Fibroblast of villous mesenchyme (primary cell): ENCODE measurements at regions not wholly inside any gene's neighbourhood (a gene's known extent, or its start where the extent isn't known, plus 50 kb on each side); places are given as distances from the start of the nearest gene placed in this dataset. TPM values are rescaled to one million over a fixed set of nuclear protein-coding genes. Genes with fewer than 3 reads are reported as not detected.
"Not testable (repeated sequence)": the region's sequence is repeated elsewhere in the genome, so short reads cannot be mapped to it uniquely, and the experiment has no call there.

Experiments used
- DNase-seq: peaks from one replicate; pipeline ENCODE4 v3.0.0-alpha.2; 2010; ENCODE audit warnings: low read depth
- H3K4me3 ChIP-seq: 2 replicates; pipeline ENCODE4 v1.5.1; 2011; ENCODE audit warnings: low read depth, mild to moderate bottlenecking, low read length
- CTCF ChIP-seq: IDR thresholded peaks from 2 replicates; pipeline ENCODE4 v1.5.1; 2012; ENCODE audit warnings: low read depth, mild to moderate bottlenecking, low read length; ENCODE audit not compliant: insufficient read depth
- small RNA-seq: library from RNA; depleted of rRNA; stranded (forward); fragments of <200 nt; gene quantifications from one replicate; pipeline ENCODE3, GENCODE V24; 2012

- DNase-seq: no peak
- TF ChIP-seq CTCF: no peak
- H3K4me3 ChIP-seq: no peak overlapping the region
Measured at GRCh38 chr16:34054969-34055368, 595.6 kb downstream of the TP53TG3F start.

- DNase-seq: not testable (repeated sequence)
Measured at GRCh38 chr16:34062620-34063253, 603.3 kb downstream of the TP53TG3F start.

GRCh38 chr16:34063498-34064157 lies 604.2 kb downstream of the TP53TG3F start:
- not testable (repeated sequence) for H3K4me3 ChIP-seq

More at GRCh38 chr16:34062620-34063253, 603.3 kb downstream of the TP53TG3F start:
- not testable (repeated sequence) for H3K4me3 ChIP-seq

GRCh38 chr16:34064602-34065001 lies 605.2 kb downstream of the TP53TG3F start:
- H3K4me3 ChIP-seq, DNase-seq: not testable (repeated sequence)

More at GRCh38 chr16:34063498-34064157, 604.2 kb downstream of the TP53TG3F start:
- DNase-seq: not testable (repeated sequence)

GRCh38 chr16:34069731-34070130 lies 610.3 kb downstream of the TP53TG3F start:
- not testable (repeated sequence) for DNase-seq, H3K4me3 ChIP-seq

GRCh38 chr16:34078691-34079090 lies 619.3 kb downstream of the TP53TG3F start:
- TF ChIP-seq CTCF: no peak
- no peak overlapping the region for H3K4me3 ChIP-seq
- peak; percentile 38 for DNase-seq

GRCh38 chr16:34085038-34085437 lies 625.6 kb downstream of the TP53TG3F start:
- not testable (repeated sequence) for H3K4me3 ChIP-seq, DNase-seq

- H3K4me3 ChIP-seq, DNase-seq: not testable (repeated sequence)
Measured at GRCh38 chr16:34095006-34095405, 635.6 kb downstream of the TP53TG3F start.

- not testable (repeated sequence) for H3K4me3 ChIP-seq
Measured at GRCh38 chr16:34096911-34097310, 637.5 kb downstream of the TP53TG3F start.

GRCh38 chr16:34097326-34097725 lies 637.9 kb downstream of the TP53TG3F start:
- peak; percentile 0 for DNase-seq
- H3K4me3 ChIP-seq: not testable (repeated sequence)

More at GRCh38 chr16:34096911-34097310, 637.5 kb downstream of the TP53TG3F start:
- DNase-seq: not testable (repeated sequence)

GRCh38 chr16:34098033-34098432 lies 638.6 kb downstream of the TP53TG3F start:
- not testable (repeated sequence) for H3K4me3 ChIP-seq, DNase-seq

- H3K4me3 ChIP-seq, DNase-seq: not testable (repeated sequence)
Measured at GRCh38 chr16:34099028-34099427, 639.6 kb downstream of the TP53TG3F start.

Small RNA genes lying in the stretch of these regions (small RNA-seq; reads per million reads assigned to genes)
- gene AC133561.3 (not detected), gene AC133561.4 (not detected), gene AC140658.4 (not detected)
